GM10248 (cell line): ENCODE measurements at regions not wholly inside any gene's neighbourhood (a gene's known extent, or its start where the extent isn't known, plus 50 kb on each side); places are given as distances from the start of the nearest gene placed in this dataset.

Source experiments
- CTCF ChIA-PET: fragments of 300-600 bp; sonication (Branson Sonifier 250); formaldehyde crosslinking; extraction: SDS; loops from one replicate; lab custom pipeline; 2021; ENCODE audit warnings: antibody characterized with exemption; lab: Yijun Ruan, JAX
- POLR2A ChIA-PET: fragments of 350-650 bp; sonication (Branson Sonifier 250); formaldehyde crosslinking; extraction: SDS; loops from one replicate; lab custom pipeline; 2020; ENCODE audit warnings: antibody characterized with exemption; lab: Yijun Ruan, JAX
- DNase-seq: peaks from one replicate; pipeline ENCODE4 v3.0.0; 2012; ENCODE audit errors: extremely low spot score
- CTCF ChIP-seq: IDR thresholded peaks from 2 replicates; pipeline ENCODE4 v1.5.1; 2012; ENCODE audit warnings: mild to moderate bottlenecking, low read depth; ENCODE audit errors: extremely low read depth, missing control alignments, control extremely low read depth

- ChIA-PET POLR2A (no interaction called here), CTCF (no interaction called here)
- DNase-seq: no peak
- TF ChIP-seq CTCF: no peak
Measured at GRCh38 chr7:16338065-16338464, 83.3 kb downstream of the CRPPA start.

- POLR2A ChIA-PET: no interaction called here
- no peak for DNase-seq
- CTCF ChIA-PET: interaction anchor here (1.3 kb wide), 1 partner anchor 9 kb away, joined by 5 read pairs; no protein-coding TSS in a partner anchor
- TF ChIP-seq CTCF: no peak
Measured at GRCh38 chr7:16326106-16326505, 95.2 kb downstream of the CRPPA start.

- POLR2A ChIA-PET: no interaction called here
- no peak for TF ChIP-seq CTCF
- DNase-seq: no peak
- CTCF ChIA-PET: interaction anchor here (1.0 kb wide), 1 partner anchor 57 kb away, joined by 3 read pairs; no protein-coding TSS in a partner anchor
Measured at GRCh38 chr7:16323313-16323712, 98.0 kb downstream of the CRPPA start.

GRCh38 chr7:16320099-16320660, 101.2 kb downstream of the CRPPA start:
- CTCF ChIA-PET: interaction anchor here (1.1 to 1.4 kb wide), 4 partner anchors 10 to 30 kb away, joined by 3 to 5 read pairs (median 3); no protein-coding TSS in a partner anchor
- POLR2A ChIA-PET: no interaction called here
- no peak for TF ChIP-seq CTCF
- no peak for DNase-seq

GRCh38 chr7:16318989-16319915, 102.1 kb downstream of the CRPPA start:
- CTCF ChIA-PET: interaction anchor here (1.3 kb wide), 1 partner anchor 10 kb away, joined by 3 read pairs; no protein-coding TSS in a partner anchor
- POLR2A ChIA-PET: no interaction called here
- DNase-seq: no peak
- no peak for TF ChIP-seq CTCF

GRCh38 chr7:16318463-16318862, 102.9 kb downstream of the CRPPA start:
- CTCF ChIA-PET: no interaction called here
- POLR2A ChIA-PET: no interaction called here
- no peak for DNase-seq
- TF ChIP-seq CTCF: no peak
